HepG2 (cell line): ENCODE measurements at regions not wholly inside any gene's neighbourhood (a gene's known extent, or its start where the extent isn't known, plus 50 kb on each side); places are given as distances from the start of the nearest gene placed in this dataset.

Experiments
- ATAC-seq: fragments of 200-7000 bp; cut with Tn5 transposase; 3 replicates; pipeline ENCODE4 v1.9.1; 2020; ENCODE audit warnings: mild to moderate bottlenecking, moderate library complexity
- BruUV-seq: library from RNA; stranded (reverse); fragments of 400-500 nt; replicated peaks from 2 replicates; lab custom pipeline; 2021; lab: Mats Ljungman, UMichigan
- CTCF ChIA-PET: fragments of 300-600 bp; formaldehyde crosslinking; extraction: SDS; loops from one replicate; lab custom pipeline; 2021; ENCODE audit warnings: low total read pairs, inconsistent platforms, low intra/inter-chr PET ratio; lab: Yijun Ruan, JAX
- POLR2A ChIA-PET: fragments of 350-600 bp; sonication (Branson Sonifier 250); formaldehyde crosslinking; loops from one replicate; lab custom pipeline; 2020; ENCODE audit warnings: antibody characterized with exemption, inconsistent platforms; lab: Yijun Ruan, JAX
- DNase-seq: peaks from one replicate; pipeline ENCODE4 v3.0.0-alpha.2; 2015; ENCODE audit warnings: low spot score
- FAIRE-seq: peaks from 3 replicates; lab custom pipeline; 2011; peaks lifted over from hg19 to GRCh38; lab: Jason Lieb, UNC
- H2AFZ ChIP-seq: one replicate; pipeline ENCODE4 v1.6.1; 2011; ENCODE audit warnings: low read length, inconsistent platforms
- H3K27ac ChIP-seq: fragments of 300-600 bp; 3 replicates; pipeline ENCODE4 v1.8.0; 2011; ENCODE audit warnings: mixed run types, mild to moderate bottlenecking, mixed read lengths, low read length, inconsistent platforms; ENCODE audit not compliant: insufficient read depth; ENCODE audit errors: extremely low read length
- H3K27me3 ChIP-seq, 2 experiments: fragments of 200-600 bp in 1 of 2; 2 replicates in 1 of 2; 3 replicates in 1 of 2; pipeline versions ENCODE4 v1.6.0 to v1.8.0; 2011; ENCODE audit warnings: low read length in 2 of 2, mild to moderate bottlenecking in 2 of 2, moderate library complexity in 2 of 2, inconsistent platforms in 1 of 2; ENCODE audit not compliant: insufficient read depth in 2 of 2, control insufficient read depth in 1 of 2
- H3K36me3 ChIP-seq, 2 experiments: fragments of 200-600 bp in 1 of 2; replicated peaks in 1 of 2; 2 replicates in 1 of 2; 3 replicates in 1 of 2; pipeline versions ENCODE4 v1.5.1 to v1.8.0; 2011; ENCODE audit warnings: low read length in 2 of 2, inconsistent platforms in 1 of 2; ENCODE audit not compliant: insufficient read depth in 2 of 2, control insufficient read depth in 1 of 2
- H3K4me1 ChIP-seq: 2 replicates; pipeline ENCODE4 v1.5.1; 2012; ENCODE audit warnings: low read length, inconsistent platforms; ENCODE audit not compliant: insufficient read depth
- H3K4me2 ChIP-seq: 2 replicates; pipeline ENCODE4 v1.6.0; 2011; ENCODE audit warnings: low read depth, low read length, inconsistent platforms
- H3K4me3 ChIP-seq, 3 experiments: fragments of 200-600 bp in 1 of 3; sonication (generic), shearing (Covaris generic) in 1 of 3; replicated peaks in 1 of 3; 2 replicates each; pipeline ENCODE4 v1.5.1; 2011 to 2016; ENCODE audit warnings: low read length in 3 of 3, inconsistent platforms in 2 of 3, low read depth in 2 of 3, mild to moderate bottlenecking in 2 of 3, control low read depth in 1 of 3, mixed read lengths in 1 of 3; ENCODE audit not compliant: insufficient read depth in 1 of 3
- H3K79me2 ChIP-seq: one replicate; pipeline ENCODE4 v1.6.1; 2011; ENCODE audit warnings: low read length, inconsistent platforms; ENCODE audit not compliant: insufficient read depth
- H3K9ac ChIP-seq: 2 replicates; pipeline ENCODE4 v1.6.0; 2011; ENCODE audit warnings: mild to moderate bottlenecking, low read depth, low read length, inconsistent platforms; ENCODE audit not compliant: insufficient read depth
- H3K9me3 ChIP-seq: 2 replicates; pipeline ENCODE4 v1.5.1; 2012; ENCODE audit warnings: mild to moderate bottlenecking, low read length
- H4K20me1 ChIP-seq: 2 replicates; pipeline ENCODE4 v1.6.0; 2011; ENCODE audit warnings: inconsistent platforms, mild to moderate bottlenecking, low read length, moderate library complexity; ENCODE audit not compliant: insufficient read depth
- BHLHE40 ChIP-seq: IDR thresholded peaks from 2 replicates; pipeline ENCODE4 v1.6.1; 2011; ENCODE audit warnings: low read length, improper control_type of control experiment
- CBX5 ChIP-seq: sonication (generic); formaldehyde crosslinking; IDR thresholded peaks from 2 replicates; pipeline ENCODE4 v1.4.0; 2020; ENCODE audit warnings: missing genetic modification reagents, borderline replicate concordance
- GLI4 ChIP-seq: sonication (generic); formaldehyde crosslinking; IDR thresholded peaks from 2 replicates; pipeline ENCODE4 v1.5.1; 2020; ENCODE audit warnings: missing genetic modification reagents, mild to moderate bottlenecking, moderate library complexity, borderline replicate concordance
- ZFAT ChIP-seq: sonication (generic); formaldehyde crosslinking; conservative IDR thresholded peaks from 2 replicates; pipeline ENCODE4 v1.8.1; 2023; ENCODE audit warnings: missing genetic modification reagents, inconsistent platforms
- ZNF510 ChIP-seq: sonication (generic); formaldehyde crosslinking; IDR thresholded peaks from 2 replicates; pipeline ENCODE4 v1.4.0; 2020; ENCODE audit warnings: low read depth, mild to moderate bottlenecking, missing genetic modification reagents
- ZNF850 ChIP-seq: sonication (generic); formaldehyde crosslinking; conservative IDR thresholded peaks from 2 replicates; pipeline ENCODE4 v1.9.0; 2021; ENCODE audit warnings: mild to moderate bottlenecking, missing genetic modification reagents
- WGBS: methylation state at CpG from one replicate; pipeline ENCODE4 v1.1.6; 2017; ENCODE audit warnings: low lambda C conversion rate; 5-methylcytosine and 5-hydroxymethylcytosine counted together
- in situ Hi-C: cut with HindIII; loops from 2 replicates; pipeline ENCODE4 v1.10.0; 2017; ENCODE audit warnings: low pct_unique_long_range_greater_than_20kb; ENCODE audit not compliant: extremely low pct_ligation_motif_present
- intact Hi-C: fragments of 100-400 bp; cut with micrococcal nuclease; formaldehyde crosslinking; loops from one replicate; pipeline ENCODE4 v1.10.0; 2022; ENCODE audit not compliant: unreplicated experiment
- TF ChIP-seq, protein P1 (sequence below): sonication (generic); formaldehyde crosslinking; IDR thresholded peaks from 2 replicates; pipeline ENCODE4 v1.5.1; 2020; ENCODE audit warnings: missing genetic modification reagents, mild to moderate bottlenecking, borderline replicate concordance
- TF ChIP-seq, protein P2 (sequence below): sonication (generic); formaldehyde crosslinking; IDR thresholded peaks from 2 replicates; pipeline ENCODE4 v1.4.0; 2020; ENCODE audit warnings: mild to moderate bottlenecking, missing genetic modification reagents

DNA sequence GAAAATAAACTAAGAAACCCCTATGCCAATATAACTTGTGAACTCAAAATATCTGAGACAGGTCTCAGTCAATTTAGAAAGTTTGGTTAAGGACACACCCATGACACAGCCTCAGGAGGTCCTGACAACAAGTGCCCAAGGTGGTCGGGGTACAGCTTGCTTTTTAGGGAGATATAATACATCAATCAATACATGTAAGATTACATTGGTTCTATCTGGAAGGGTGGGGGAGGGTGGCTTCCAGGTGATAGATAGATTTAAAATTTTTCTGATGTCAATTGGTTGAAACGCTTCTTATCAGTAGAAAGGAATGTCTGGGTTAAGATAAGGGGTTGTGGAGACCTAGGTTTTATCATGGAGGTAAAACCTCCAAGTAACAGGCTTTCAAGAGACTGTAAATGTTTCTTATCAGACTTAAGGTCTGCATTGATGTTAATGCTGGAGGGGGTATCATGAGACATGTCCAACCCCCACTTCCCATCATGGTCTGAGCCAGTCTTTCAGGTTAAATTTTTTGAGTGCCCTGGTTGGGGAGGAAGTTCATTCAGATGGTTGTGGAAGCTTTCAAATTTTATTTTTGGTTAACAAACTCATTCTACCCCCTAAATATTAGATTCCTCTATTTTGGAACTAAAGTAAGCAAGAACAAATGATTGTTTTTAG, 82.0 kb upstream of the RASSF8 start:
- intact Hi-C loops, result no loop called here
- TF ChIP-seq ZFAT (CRISPR knock-in tag), result no peak
- no peak for TF ChIP-seq CBX5 (CRISPR knock-in tag)
- no peak for TF ChIP-seq ZNF850 (CRISPR knock-in tag)
- TF ChIP-seq, protein P1, sequence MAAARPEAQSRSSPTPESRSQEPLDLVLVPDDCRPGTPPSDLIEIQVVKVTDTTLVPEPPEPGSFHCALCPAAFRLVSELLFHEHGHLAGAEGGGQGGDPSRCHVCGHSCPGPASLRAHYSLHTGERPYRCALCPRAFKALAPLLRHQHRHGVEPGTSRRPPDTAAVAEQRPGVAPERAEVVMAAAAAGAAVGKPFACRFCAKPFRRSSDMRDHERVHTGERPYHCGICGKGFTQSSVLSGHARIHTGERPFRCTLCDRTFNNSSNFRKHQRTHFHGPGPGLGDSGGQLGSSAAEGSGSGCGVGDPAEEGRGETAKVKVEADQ (CRISPR knock-in tag), result no peak
- no peak for TF ChIP-seq GLI4 (CRISPR knock-in tag)
- TF ChIP-seq, protein P2, sequence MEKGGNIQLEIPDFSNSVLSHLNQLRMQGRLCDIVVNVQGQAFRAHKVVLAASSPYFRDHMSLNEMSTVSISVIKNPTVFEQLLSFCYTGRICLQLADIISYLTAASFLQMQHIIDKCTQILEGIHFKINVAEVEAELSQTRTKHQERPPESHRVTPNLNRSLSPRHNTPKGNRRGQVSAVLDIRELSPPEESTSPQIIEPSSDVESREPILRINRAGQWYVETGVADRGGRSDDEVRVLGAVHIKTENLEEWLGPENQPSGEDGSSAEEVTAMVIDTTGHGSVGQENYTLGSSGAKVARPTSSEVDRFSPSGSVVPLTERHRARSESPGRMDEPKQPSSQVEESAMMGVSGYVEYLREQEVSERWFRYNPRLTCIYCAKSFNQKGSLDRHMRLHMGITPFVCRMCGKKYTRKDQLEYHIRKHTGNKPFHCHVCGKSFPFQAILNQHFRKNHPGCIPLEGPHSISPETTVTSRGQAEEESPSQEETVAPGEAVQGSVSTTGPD (CRISPR knock-in tag), result no peak
- no peak for TF ChIP-seq ZNF510
- no peak for TF ChIP-seq BHLHE40
- POLR2A ChIA-PET, result no interaction called here

More for the DNA sequence above, 82.0 kb upstream of the RASSF8 start:
- Histone ChIP-seq H4K20me1 (no peaks in the 10 kb centered on the region), H3K36me3 (no peaks in the 10 kb centered on the region), H3K9ac (no peak overlapping the region), H3K27me3 (no peaks in the 10 kb centered on the region; a peak in 1 of 5 replicates), H3K27ac (no peak overlapping the region), H3K4me1 (no peaks in the 10 kb centered on the region), H3K79me2 (no peaks in the 10 kb centered on the region), H2AFZ (no peak overlapping the region), H3K9me3 (no peaks in the 10 kb centered on the region), H3K4me3 (no peak overlapping the region), H3K4me2 (no peak overlapping the region)
- in situ Hi-C loops, result no loop called here
- FAIRE-seq, result no peak
- BruUV-seq, result no TSS peak
- 0% methylated on average over 2 of the region's 2 CpGs for WGBS
- ATAC-seq, result no peak
- CTCF ChIA-PET, result no interaction called here
- no peak for DNase-seq
